ENCODE measurements at regions not wholly inside any gene's neighbourhood (a gene's known extent, or its start where the extent isn't known, plus 50 kb on each side); places are given as distances from the start of the nearest gene placed in this dataset.

DNA sequence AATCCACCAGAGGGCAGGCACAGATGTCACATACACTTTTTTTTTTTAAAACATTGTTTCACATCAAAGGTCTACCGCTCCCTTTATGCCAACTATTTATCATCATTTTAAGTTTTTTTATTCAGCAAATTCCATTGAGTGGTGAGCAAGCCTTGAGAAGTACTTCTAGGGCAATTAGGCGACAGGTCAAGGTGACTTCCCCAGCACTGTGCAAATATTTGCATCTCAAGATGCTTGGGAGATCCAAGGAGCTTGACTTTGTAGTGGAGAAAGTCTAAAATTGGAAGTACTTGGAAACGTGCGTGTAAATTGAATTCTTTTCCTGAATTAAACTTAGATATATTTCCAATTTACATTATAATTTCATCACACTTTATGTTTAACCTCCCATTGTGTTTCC, 211.1 kb downstream of the ICE1 start:
- H3K27ac Mint-ChIP-seq: no peak overlapping the region
- peaks cover 2% of the 10 kb centered on the region for H3K36me3 Mint-ChIP-seq
- H3K4me1 Mint-ChIP-seq: no peaks in the 10 kb centered on the region
- DNase-seq (ENCODE audit: low spot score in 2 of 2) (no peak), ATAC-seq (ENCODE audit: low read depth) (no peak)
- peaks cover 5% of the 10 kb centered on the region for H3K9me3 Mint-ChIP-seq
- H3K27me3 Mint-ChIP-seq: peaks cover 3% of the 10 kb centered on the region
- no peak overlapping the region for H3K4me3 Mint-ChIP-seq

DNA sequence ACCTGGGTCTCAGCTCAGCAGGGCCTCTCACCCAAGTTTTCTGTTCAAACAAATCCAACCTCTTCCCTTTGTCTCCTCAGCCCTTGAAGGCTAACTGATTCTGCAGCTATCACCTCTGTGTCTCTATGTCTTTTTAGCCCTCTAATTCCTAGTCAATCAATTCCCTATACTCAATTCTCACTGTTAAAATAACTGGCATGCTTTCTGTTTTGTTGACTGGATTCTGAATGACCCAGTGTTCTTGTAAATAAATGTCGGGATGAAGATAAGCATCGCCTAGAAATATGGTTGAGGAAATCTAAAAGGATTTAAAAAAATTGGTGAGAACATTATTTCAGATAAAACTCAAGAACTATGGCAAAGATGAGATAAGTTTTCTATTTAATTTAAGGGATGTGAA, 210.2 kb downstream of the ICE1 start:
- DNase-seq (ENCODE audit: low spot score in 2 of 2) (no peak), ATAC-seq (ENCODE audit: low read depth) (no peak)
- no peaks in the 10 kb centered on the region for H3K4me1 Mint-ChIP-seq
- H3K9me3 Mint-ChIP-seq: peaks cover 5% of the 10 kb centered on the region
- H3K36me3 Mint-ChIP-seq: peaks cover 2% of the 10 kb centered on the region
- peaks cover 4% of the 10 kb centered on the region for H3K27me3 Mint-ChIP-seq
- H3K27ac Mint-ChIP-seq: no peak overlapping the region
- H3K4me3 Mint-ChIP-seq: no peak overlapping the region

DNA sequence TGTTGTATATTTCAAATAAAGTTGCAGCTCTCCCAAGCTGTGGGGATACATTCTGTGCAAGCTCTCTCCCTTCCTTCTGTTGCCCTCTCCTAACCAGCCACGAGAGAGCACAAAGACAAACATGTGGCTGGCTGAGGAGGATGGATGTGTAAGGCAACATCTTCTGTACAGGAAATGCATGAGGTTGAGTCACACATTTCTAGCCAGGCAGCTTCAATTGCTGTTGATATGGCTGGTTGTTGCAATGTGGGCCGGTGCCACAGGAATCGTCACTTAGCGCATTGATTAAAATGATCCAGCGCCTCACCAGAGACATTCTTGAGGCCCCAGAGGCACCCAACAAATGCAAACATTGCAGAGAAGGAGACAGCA, 207.1 kb downstream of the ICE1 start:
- no peaks in the 10 kb centered on the region for H3K4me1 Mint-ChIP-seq
- no peak for ATAC-seq (ENCODE audit: low read depth)
- no peak overlapping the region for H3K4me3 Mint-ChIP-seq
- peaks cover 7% of the 10 kb centered on the region for H3K27me3 Mint-ChIP-seq
- DNase-seq (ENCODE audit: low spot score in 2 of 2): no peak
- H3K9me3 Mint-ChIP-seq: peaks cover 6% of the 10 kb centered on the region
- no peak overlapping the region for H3K27ac Mint-ChIP-seq
- H3K36me3 Mint-ChIP-seq: peaks cover 2% of the 10 kb centered on the region

DNA sequence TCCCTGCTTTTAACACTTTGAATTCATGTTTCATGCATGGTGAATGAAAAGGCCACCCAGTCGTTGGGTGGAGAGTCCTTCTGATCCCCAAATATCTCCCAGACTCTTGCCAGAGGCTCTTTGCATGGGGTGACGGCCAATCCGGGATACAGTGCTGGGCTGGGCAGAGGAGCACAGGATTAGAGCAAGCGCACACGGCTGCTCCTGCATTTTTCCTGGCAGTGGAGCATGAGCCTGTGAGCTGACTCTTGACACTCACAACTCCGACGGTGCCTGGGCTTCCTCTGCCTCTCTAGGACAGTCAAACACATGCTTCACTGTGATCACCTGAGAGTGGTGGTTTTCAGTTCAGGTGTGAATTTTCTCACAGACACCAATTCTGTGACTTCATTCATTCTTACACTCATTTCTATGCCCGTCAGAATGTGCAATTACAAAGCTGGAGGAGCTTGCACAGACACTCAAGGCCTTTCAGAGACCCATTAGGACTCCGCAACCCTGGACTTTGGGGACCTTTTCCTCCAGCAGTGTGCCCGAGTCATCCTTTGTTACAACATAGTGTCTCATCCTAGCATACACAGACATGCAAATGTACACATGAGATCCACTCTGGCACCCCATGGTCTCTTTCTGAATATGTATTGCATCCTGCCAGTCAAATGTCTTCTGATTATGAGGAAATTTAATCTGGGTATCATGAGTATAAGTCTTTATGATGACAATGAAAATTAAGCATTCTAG, 206.6 kb downstream of the ICE1 start:
- no peak for DNase-seq (ENCODE audit: low spot score in 2 of 2)
- H3K4me1 Mint-ChIP-seq: no peaks in the 10 kb centered on the region
- H3K27ac Mint-ChIP-seq: no peak overlapping the region
- no peak for ATAC-seq (ENCODE audit: low read depth)
- peaks cover 10% of the 10 kb centered on the region for H3K9me3 Mint-ChIP-seq
- H3K27me3 Mint-ChIP-seq: peaks cover 7% of the 10 kb centered on the region
- H3K4me3 Mint-ChIP-seq: no peak overlapping the region
- H3K36me3 Mint-ChIP-seq: peaks cover 4% of the 10 kb centered on the region

DNA sequence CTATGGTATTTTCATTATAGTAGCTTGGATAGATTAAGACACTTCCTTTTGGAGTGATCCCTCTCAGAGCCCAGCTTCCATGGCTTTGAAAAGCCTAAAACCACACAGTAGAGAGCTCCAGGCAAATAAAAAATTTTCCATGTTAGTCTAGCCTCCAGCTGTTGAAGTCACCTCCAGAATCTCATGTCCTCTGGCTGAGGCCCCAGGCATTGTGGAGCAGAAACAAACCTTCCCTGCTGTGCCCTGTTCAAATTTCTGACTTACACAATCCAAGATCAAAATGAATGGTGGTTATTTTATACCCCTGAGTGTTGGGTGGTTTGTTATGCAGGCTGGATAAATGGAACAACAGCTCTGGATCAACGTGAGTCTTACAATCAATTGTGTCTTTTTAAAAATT, 203.9 kb downstream of the ICE1 start:
- Mint-ChIP-seq H3K4me1 (no peaks in the 10 kb centered on the region), H3K27me3 (peaks cover 7% of the 10 kb centered on the region), H3K36me3 (peaks cover 10% of the 10 kb centered on the region), H3K27ac (no peak overlapping the region), H3K4me3 (no peak overlapping the region), H3K9me3 (peaks cover 12% of the 10 kb centered on the region)
- ATAC-seq (ENCODE audit: low read depth): no peak
- DNase-seq (ENCODE audit: low spot score in 2 of 2): no peak

DNA sequence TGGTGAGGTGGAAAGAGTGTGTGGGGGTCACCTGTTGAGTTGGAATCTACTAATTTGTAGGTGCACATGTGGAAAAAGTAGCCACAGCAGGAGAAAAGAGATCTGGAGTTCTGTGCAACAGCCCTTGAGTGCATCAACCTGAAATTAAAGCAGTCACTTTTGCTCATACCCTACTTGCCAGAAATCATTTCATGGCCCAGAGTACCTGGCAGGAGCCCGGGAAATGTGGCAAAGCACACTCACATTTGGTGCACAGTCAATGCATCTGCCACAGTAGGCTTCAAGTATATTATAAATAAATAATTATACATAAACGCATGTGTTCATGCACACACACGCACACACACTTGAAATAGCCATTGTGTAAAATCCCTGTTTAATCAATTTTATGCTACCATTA, 203.0 kb downstream of the ICE1 start:
- Mint-ChIP-seq H3K4me3 (no peak overlapping the region), H3K27me3 (peaks cover 8% of the 10 kb centered on the region), H3K36me3 (peaks cover 10% of the 10 kb centered on the region), H3K4me1 (no peaks in the 10 kb centered on the region), H3K27ac (no peak overlapping the region), H3K9me3 (peaks cover 12% of the 10 kb centered on the region)
- no peak for ATAC-seq (ENCODE audit: low read depth)
- no peak for DNase-seq (ENCODE audit: low spot score in 2 of 2)

DNA sequence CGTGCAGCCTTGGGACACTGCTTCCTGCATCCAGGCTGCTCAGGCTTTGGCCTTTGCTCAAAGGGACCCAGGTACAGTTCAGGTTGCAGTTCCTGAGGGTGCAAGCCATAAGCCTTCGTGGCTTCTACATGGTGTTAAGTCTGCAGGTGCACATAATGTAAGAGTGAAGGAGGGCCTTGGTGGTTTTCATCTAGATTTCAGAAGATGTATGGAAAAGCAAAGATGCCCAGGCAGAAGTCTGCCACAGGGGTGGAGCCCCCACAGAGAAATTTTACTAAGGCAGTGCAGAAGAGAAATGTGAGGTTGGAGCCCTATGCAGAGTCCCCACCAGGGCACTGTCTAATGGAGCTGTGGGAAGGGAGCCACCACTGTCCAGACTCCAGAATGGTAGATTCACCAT, 200.9 kb downstream of the ICE1 start:
- Mint-ChIP-seq H3K27me3 (peaks cover 8% of the 10 kb centered on the region), H3K9me3 (peaks cover 12% of the 10 kb centered on the region), H3K4me1 (no peaks in the 10 kb centered on the region), H3K27ac (no peak overlapping the region), H3K36me3 (peaks cover 10% of the 10 kb centered on the region), H3K4me3 (no peak overlapping the region)
- no peak for DNase-seq (ENCODE audit: low spot score in 2 of 2)
- no peak for ATAC-seq (ENCODE audit: low read depth)

DNA sequence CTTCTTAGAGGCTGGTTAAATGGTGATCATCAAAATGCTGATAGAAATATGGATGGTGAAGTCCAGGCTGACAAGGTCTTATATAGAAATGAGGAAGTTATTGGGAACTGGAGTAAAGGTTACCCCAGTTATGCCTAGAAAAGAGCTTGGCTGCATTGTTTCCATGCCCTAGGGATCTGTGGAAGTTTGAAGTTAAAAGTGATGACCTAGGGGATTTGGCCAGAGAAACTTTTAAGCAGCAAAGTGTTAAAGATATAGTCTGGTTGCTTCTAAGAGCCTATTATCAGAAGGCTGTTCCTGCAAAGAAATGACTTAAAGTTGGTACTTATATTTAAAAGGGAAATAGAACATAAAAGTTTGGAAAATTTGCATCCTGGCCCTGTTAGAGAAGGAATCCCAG, 200.3 kb downstream of the ICE1 start:
- peaks cover 10% of the 10 kb centered on the region for H3K36me3 Mint-ChIP-seq
- ATAC-seq (ENCODE audit: low read depth) (no peak), DNase-seq (ENCODE audit: low spot score in 2 of 2) (no peak)
- H3K4me3 Mint-ChIP-seq: no peak overlapping the region
- H3K4me1 Mint-ChIP-seq: no peaks in the 10 kb centered on the region
- peaks cover 6% of the 10 kb centered on the region for H3K27me3 Mint-ChIP-seq
- no peak overlapping the region for H3K27ac Mint-ChIP-seq
- H3K9me3 Mint-ChIP-seq: peaks cover 12% of the 10 kb centered on the region

DNA sequence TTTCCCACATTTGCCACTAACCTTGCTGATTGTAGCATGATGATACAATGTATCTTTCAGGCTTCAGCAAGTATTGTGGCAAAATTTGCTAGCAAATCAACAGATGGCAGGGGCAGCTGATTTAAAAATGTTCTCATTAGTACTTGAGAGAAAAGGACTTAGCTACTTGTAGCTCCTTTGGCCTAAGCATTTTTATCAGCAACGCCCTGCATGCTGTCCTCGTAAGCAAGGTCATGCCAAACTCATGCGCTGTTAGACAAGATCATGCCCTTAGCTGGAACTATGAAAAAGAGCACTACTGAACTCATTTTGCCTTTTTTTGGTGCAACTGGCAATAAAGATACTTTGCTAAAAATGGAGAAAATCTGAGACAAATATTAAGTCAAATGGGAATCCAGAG, 197.1 kb downstream of the ICE1 start:
- H3K9me3 Mint-ChIP-seq: peaks cover 10% of the 10 kb centered on the region
- no peak overlapping the region for H3K4me3 Mint-ChIP-seq
- no peak for ATAC-seq (ENCODE audit: low read depth)
- no peaks in the 10 kb centered on the region for H3K4me1 Mint-ChIP-seq
- peaks cover 3% of the 10 kb centered on the region for H3K27me3 Mint-ChIP-seq
- DNase-seq (ENCODE audit: low spot score in 2 of 2): no peak
- no peak overlapping the region for H3K27ac Mint-ChIP-seq
- H3K36me3 Mint-ChIP-seq: peaks cover 10% of the 10 kb centered on the region

DNA sequence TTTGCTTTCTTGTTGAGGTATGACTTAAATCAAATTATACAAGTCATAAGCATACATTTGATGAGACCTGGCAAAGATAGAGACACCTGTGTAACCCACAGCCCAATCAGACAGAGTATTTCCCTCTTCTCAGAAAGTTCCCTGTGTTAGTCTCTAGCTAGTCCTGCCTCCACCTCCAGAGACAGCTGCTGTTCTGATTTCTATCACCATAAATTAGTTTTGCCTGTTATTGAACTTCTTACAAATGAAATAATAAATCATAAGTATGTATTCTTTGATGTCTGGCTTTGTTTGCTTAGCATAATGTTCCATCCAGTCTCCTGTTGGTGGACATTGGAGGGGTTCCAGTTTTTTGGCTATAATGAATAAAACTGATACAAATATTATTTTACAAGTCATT, 194.5 kb downstream of the ICE1 start:
- H3K4me1 Mint-ChIP-seq: peaks cover 6% of the 10 kb centered on the region
- ATAC-seq (ENCODE audit: low read depth) (no peak), DNase-seq (ENCODE audit: low spot score in 2 of 2) (no peak)
- no peaks in the 10 kb centered on the region for H3K36me3 Mint-ChIP-seq
- no peak overlapping the region for H3K27ac Mint-ChIP-seq
- no peaks in the 10 kb centered on the region for H3K9me3 Mint-ChIP-seq
- peaks cover 3% of the 10 kb centered on the region for H3K27me3 Mint-ChIP-seq
- H3K4me3 Mint-ChIP-seq: no peak overlapping the region

DNA sequence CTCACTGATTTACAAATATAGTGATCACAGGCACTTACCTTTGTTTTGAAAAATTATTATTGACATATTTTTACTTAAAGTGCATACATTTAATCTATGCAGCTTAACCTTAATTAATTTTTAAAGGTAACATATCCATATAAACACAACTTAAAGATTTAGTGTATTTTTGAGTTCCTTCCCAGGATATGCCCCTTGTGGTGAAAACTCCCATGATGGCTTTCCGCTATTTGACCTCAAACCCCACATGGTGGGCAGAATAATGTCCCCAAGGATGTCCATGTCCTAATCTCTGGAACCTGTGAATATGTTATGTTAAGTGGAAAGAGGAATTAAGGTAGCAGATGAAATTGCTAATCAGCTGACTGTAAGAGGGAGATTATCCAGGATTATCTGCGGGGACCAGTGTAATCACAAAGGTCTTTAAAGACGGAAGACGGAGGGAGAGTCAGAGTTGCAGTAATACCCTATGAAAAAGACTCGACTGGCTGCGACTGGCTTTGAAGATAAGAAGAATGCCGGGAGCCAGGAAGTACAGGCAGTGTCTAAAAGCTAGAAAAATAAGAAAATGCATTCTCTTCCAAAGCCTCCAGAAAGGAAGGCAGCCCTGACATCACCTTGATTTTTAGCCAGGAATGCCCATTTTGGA, 193.9 kb downstream of the ICE1 start:
- H3K4me1 Mint-ChIP-seq: peaks cover 6% of the 10 kb centered on the region
- no peak overlapping the region for H3K27ac Mint-ChIP-seq
- H3K36me3 Mint-ChIP-seq: no peaks in the 10 kb centered on the region
- DNase-seq (ENCODE audit: low spot score in 2 of 2) (no peak), ATAC-seq (ENCODE audit: low read depth) (no peak)
- no peak overlapping the region for H3K4me3 Mint-ChIP-seq
- H3K27me3 Mint-ChIP-seq: no peaks in the 10 kb centered on the region
- no peaks in the 10 kb centered on the region for H3K9me3 Mint-ChIP-seq

DNA sequence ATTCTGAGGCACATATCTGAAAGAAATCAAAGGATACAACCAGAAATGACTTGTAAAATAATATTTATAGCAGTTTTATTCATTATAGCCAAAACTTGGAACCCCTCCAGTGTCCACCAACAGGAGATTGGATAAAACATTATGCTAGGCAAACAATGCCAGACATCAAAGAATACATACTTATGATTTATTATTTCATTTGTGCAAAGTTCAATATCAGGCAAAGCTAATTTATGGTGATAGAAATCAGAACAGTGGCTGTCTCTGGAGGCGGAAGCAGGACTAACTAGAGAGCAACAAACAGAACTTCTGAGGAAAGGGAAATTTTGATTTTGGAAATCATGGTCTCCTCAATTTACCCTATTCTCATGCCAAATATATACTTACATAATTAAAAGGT, 193.1 kb downstream of the ICE1 start:
- Mint-ChIP-seq H3K27ac (no peak overlapping the region), H3K36me3 (no peaks in the 10 kb centered on the region), H3K4me3 (no peak overlapping the region)

DNA sequence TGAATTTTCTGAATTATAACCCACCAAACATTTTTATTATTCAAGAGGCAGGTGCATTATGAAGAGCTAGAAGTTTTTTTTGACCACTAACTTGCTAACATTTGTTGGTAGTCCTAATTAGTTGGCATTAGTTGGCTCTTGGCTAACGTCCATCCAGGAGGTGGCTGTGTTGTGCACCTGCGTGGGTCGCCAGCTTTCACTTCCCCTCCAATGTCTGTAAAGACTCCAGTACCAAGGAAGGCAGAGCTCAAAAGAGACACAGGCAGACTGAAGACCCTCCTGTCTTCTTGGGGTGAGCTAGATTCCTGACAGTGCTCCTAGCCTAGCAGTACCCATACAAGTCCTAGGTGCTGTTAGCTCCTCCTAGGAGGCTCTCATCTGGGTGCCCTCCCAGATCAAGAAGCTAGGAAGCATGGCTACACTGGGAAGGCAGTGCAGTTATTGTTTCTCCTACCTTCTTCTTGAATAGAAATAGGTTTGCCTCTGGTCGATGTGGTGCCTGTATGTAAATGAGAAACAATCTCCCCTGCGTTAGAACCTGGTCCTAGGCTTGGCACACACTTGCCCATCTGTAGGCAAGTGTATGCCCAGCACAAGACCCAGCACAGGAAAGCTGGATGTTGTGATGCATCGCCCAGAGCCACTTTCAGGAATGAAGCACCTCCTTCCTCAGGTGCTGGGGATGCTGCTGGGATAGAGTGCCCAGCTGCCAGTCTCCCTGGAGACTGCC, 190.9 kb downstream of the ICE1 start:
- H3K9me3 Mint-ChIP-seq: no peaks in the 10 kb centered on the region
- peak; percentile 94 for ATAC-seq (ENCODE audit: low read depth)
- H3K4me1 Mint-ChIP-seq: peaks cover 6% of the 10 kb centered on the region

More for the DNA sequence above, 193.1 kb downstream of the ICE1 start:
- DNase-seq (ENCODE audit: low spot score in 2 of 2): no peak
- peaks cover 6% of the 10 kb centered on the region for H3K4me1 Mint-ChIP-seq
- H3K9me3 Mint-ChIP-seq: no peaks in the 10 kb centered on the region
- no peak for ATAC-seq (ENCODE audit: low read depth)
- H3K27me3 Mint-ChIP-seq: no peaks in the 10 kb centered on the region

DNA sequence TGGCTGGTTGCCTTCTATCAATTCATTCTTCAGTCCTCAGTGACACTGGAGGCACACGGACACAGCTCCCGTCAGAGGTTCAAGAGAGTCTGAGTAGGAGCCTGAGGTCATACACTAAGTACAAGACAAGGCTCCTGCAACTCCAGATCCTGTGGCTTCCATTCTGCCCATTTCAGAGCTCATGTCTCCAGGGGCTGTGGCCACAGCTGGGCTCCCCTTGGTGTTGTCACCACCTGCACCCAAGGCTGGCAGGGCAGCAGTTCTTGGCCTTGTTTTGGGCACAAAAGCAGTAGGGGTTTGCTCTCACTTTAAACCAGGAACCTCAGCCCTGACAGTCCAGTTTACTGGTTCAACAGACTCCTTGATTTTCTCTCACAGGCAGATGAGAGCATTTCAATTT, 189.6 kb downstream of the ICE1 start:
- Mint-ChIP-seq H3K27me3 (no peaks in the 10 kb centered on the region), H3K4me1 (peaks cover 6% of the 10 kb centered on the region), H3K4me3 (no peak overlapping the region), H3K9me3 (no peaks in the 10 kb centered on the region), H3K27ac (no peak overlapping the region), H3K36me3 (no peaks in the 10 kb centered on the region)
- DNase-seq (ENCODE audit: low spot score in 2 of 2): no peak
- ATAC-seq (ENCODE audit: low read depth): no peak

More for the DNA sequence above, 190.9 kb downstream of the ICE1 start:
- Mint-ChIP-seq H3K27me3 (no peaks in the 10 kb centered on the region), H3K4me3 (no peak overlapping the region), H3K27ac (peak overlapping the region; percentile 38), H3K36me3 (no peaks in the 10 kb centered on the region)
- DNase-seq (ENCODE audit: low spot score in 2 of 2): peak in 1 of 2 donors; percentile 19
